H1 (cell line): ENCODE measurements at regions not wholly inside any gene's neighbourhood (a gene's known extent, or its start where the extent isn't known, plus 50 kb on each side); places are given as distances from the start of the nearest gene placed in this dataset.

Experiments
- JUND ChIP-seq: IDR thresholded peaks from 2 replicates; pipeline ENCODE4 v1.6.1; 2011; ENCODE audit warnings: mild to moderate bottlenecking, improper control_type of control experiment, low read length
- KDM1A ChIP-seq: fragments of 200-600, 300-600 bp; sonication (generic); IDR thresholded peaks from 2 replicates; pipeline ENCODE4 v1.7.1; 2016; ENCODE audit warnings: mild to moderate bottlenecking, low read length, borderline replicate concordance
- KDM4A ChIP-seq: IDR thresholded peaks from one replicate; pipeline ENCODE4 v1.7.1; 2012; ENCODE audit warnings: low read depth, mild to moderate bottlenecking, moderate library complexity, low read length, inconsistent platforms; ENCODE audit not compliant: severe bottlenecking
- NANOG ChIP-seq: IDR thresholded peaks from 2 replicates; pipeline ENCODE4 v1.6.1; 2011; ENCODE audit warnings: low read length, low read depth, mild to moderate bottlenecking, inconsistent platforms; ENCODE audit not compliant: insufficient read depth, poor library complexity, severe bottlenecking
- SAP30 ChIP-seq: fragments of 300-600 bp; sonication (generic); IDR thresholded peaks from 2 replicates; pipeline ENCODE4 v1.7.1; 2012; ENCODE audit warnings: low read length, moderate library complexity, mild to moderate bottlenecking, inconsistent platforms; ENCODE audit not compliant: insufficient read depth, insufficient replicate concordance
- SIX5 ChIP-seq: IDR thresholded peaks from 2 replicates; pipeline ENCODE4 v1.6.1; 2011; ENCODE audit warnings: mild to moderate bottlenecking, low read depth, low read length
- SP2 ChIP-seq: IDR thresholded peaks from 2 replicates; pipeline ENCODE4 v1.6.1; 2012; ENCODE audit warnings: mild to moderate bottlenecking, low read length, inconsistent platforms
- SP4 ChIP-seq: IDR thresholded peaks from 2 replicates; pipeline ENCODE4 v1.6.1; 2012; ENCODE audit warnings: low read length, inconsistent platforms
- TAF7 ChIP-seq: optimal IDR thresholded peaks from 2 replicates; pipeline ENCODE3; 2011; ENCODE audit warnings: low read depth, mild to moderate bottlenecking, inconsistent platforms, low read length, moderate library complexity, borderline replicate concordance

DNA sequence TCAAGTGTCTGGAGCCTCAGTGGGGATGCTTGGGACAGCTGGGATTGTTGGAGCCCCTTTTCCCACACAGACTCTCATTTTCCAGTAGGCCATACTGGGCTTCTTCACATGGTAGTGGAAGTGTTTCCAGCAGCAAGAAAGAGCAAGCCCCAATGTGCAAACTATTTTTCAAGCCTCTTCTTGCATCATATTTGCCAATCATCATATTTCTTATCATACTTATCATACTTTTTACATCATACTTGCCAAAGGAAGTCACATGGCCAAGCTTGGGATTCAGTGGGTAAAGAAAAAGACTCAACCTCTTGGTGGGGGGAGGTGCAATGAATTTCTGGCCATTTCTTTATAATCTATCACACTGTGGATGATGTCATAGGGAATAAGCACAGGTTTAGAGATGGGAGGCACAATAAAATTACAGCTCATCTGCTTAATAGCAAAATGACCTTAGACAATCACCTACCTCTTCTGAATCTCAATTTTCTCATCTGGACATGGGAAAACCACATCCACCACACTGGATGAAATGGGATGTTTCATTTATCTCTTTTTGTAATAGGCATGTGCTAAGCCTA lies 174.2 kb downstream of the MID1IP1 start (continued):
- no peak for TF ChIP-seq SIX5
- no peak for TF ChIP-seq KDM4A
- no peak for TF ChIP-seq SP4
- no peak for TF ChIP-seq KDM1A
- TF ChIP-seq NANOG: no peak
- TF ChIP-seq SAP30: no peak
- no peak for TF ChIP-seq JUND
- TF ChIP-seq TAF7: no peak
- no peak for TF ChIP-seq SP2
